Endothelial cell of umbilical vein (primary cell): ENCODE measurements at regions not wholly inside any gene's neighbourhood (a gene's known extent, or its start where the extent isn't known, plus 50 kb on each side); places are given as distances from the start of the nearest gene placed in this dataset.

Experiments used
- BruUV-seq: library from RNA; stranded (reverse); fragments of 400-500 nt; replicated peaks from 2 replicates; lab custom pipeline; 2021; lab: Mats Ljungman, UMichigan
- CTCF ChIA-PET: fragments of 300-600, 350-600 bp; sonication (Branson Sonifier 250); formaldehyde crosslinking; loops from one replicate; lab custom pipeline; 2021; ENCODE audit warnings: antibody characterized with exemption, inconsistent platforms; lab: Charles Lee
- POLR2A ChIA-PET: fragments of 300-600, 350-600 bp; sonication (Branson Sonifier 250); formaldehyde crosslinking; loops from one replicate; lab custom pipeline; 2021; ENCODE audit warnings: antibody characterized with exemption, inconsistent platforms; lab: Charles Lee
- DNase-seq: peaks from one replicate; pipeline ENCODE4 v3.0.0-alpha.2; 2011; ENCODE audit warnings: low read depth, low spot score
- FAIRE-seq: peaks from 2 replicates; lab custom pipeline; 2011; peaks lifted over from hg19 to GRCh38; lab: Jason Lieb, UNC
- H2AFZ ChIP-seq: 2 replicates; pipeline ENCODE4 v1.6.0; 2012; ENCODE audit warnings: low read depth, low read length, control low read depth, inconsistent platforms
- H3K27ac ChIP-seq: 2 replicates; pipeline ENCODE4 v1.5.1; 2011; ENCODE audit warnings: low read depth, mild to moderate bottlenecking, control low read depth, low read length, moderate library complexity; ENCODE audit not compliant: insufficient read depth
- H3K27me3 ChIP-seq, 2 experiments: 2 replicates each; pipeline versions ENCODE4 v1.6.0 to v1.6.1; 2011; ENCODE audit warnings: low read length in 2 of 2, mixed read lengths in 1 of 2; ENCODE audit not compliant: control insufficient read depth in 2 of 2, insufficient read depth in 2 of 2
- H3K36me3 ChIP-seq, 2 experiments: 2 replicates in 1 of 2; 3 replicates in 1 of 2; pipeline ENCODE4 v1.5.1; 2011; ENCODE audit warnings: low read length in 2 of 2, mild to moderate bottlenecking in 1 of 2, moderate library complexity in 1 of 2; ENCODE audit not compliant: control insufficient read depth in 2 of 2, insufficient read depth in 2 of 2; ENCODE audit errors: extremely low read depth in 1 of 2
- H3K4me1 ChIP-seq: 3 replicates; pipeline ENCODE4 v1.5.1; 2011; ENCODE audit warnings: mild to moderate bottlenecking, low read length; ENCODE audit not compliant: control insufficient read depth, insufficient read depth; ENCODE audit errors: extremely low read depth
- H3K4me2 ChIP-seq: 2 replicates; pipeline ENCODE4 v1.6.1; 2011; ENCODE audit warnings: low read length, control low read depth, mixed read lengths; ENCODE audit not compliant: insufficient read depth
- H3K4me3 ChIP-seq, 3 experiments: fragments of 200-600 bp in 1 of 3; sonication (generic), shearing (Covaris generic) in 1 of 3; replicated peaks in 1 of 3; 2 replicates each; pipeline ENCODE4 v1.5.1; 2011 to 2016; ENCODE audit warnings: control low read depth in 3 of 3, low read length in 3 of 3, mild to moderate bottlenecking in 2 of 3, inconsistent platforms in 1 of 3, low read depth in 1 of 3, moderate library complexity in 1 of 3; ENCODE audit not compliant: insufficient read depth in 1 of 3
- H3K79me2 ChIP-seq: 2 replicates; pipeline ENCODE4 v1.6.0; 2012; ENCODE audit warnings: low read length, inconsistent platforms; ENCODE audit not compliant: control insufficient read depth, insufficient read depth
- H3K9ac ChIP-seq: replicated peaks from 2 replicates; pipeline ENCODE3; 2011; ENCODE audit warnings: low read length, control low read depth; ENCODE audit not compliant: insufficient read depth; ENCODE audit errors: extremely low read depth
- H3K9me1 ChIP-seq: replicated peaks from 3 replicates; pipeline ENCODE4 v1.6.0; 2011; ENCODE audit warnings: mild to moderate bottlenecking, low read length; ENCODE audit not compliant: control insufficient read depth, insufficient read depth; ENCODE audit errors: extremely low read depth
- H3K9me3 ChIP-seq: replicated peaks from 2 replicates; pipeline ENCODE4 v1.5.1; 2012; ENCODE audit warnings: low read length, inconsistent platforms; ENCODE audit not compliant: control insufficient read depth, insufficient read depth
- H4K20me1 ChIP-seq: replicated peaks from 2 replicates; pipeline ENCODE3; 2011; ENCODE audit warnings: mild to moderate bottlenecking, low read length; ENCODE audit not compliant: control insufficient read depth, insufficient read depth; ENCODE audit errors: extremely low read depth
- CTCF ChIP-seq, 2 donors: IDR thresholded peaks; 1 replicate in 1 of 2; 2 replicates in 1 of 2; pipeline ENCODE4 v1.5.1; 2011; ENCODE audit warnings: low read length in 2 of 2, mild to moderate bottlenecking in 2 of 2, moderate library complexity in 2 of 2, control low read depth in 1 of 2, inconsistent platforms in 1 of 2, low read depth in 1 of 2; ENCODE audit not compliant: insufficient read depth in 1 of 2; ENCODE audit errors: extremely low read depth in 1 of 2
- EZH2 ChIP-seq: IDR thresholded peaks from 2 replicates; pipeline ENCODE4 v1.6.1; 2012; ENCODE audit warnings: borderline replicate concordance, low read depth, mild to moderate bottlenecking, moderate library complexity, low read length, inconsistent platforms; ENCODE audit not compliant: severe bottlenecking
- FOS ChIP-seq: IDR thresholded peaks from 2 replicates; pipeline ENCODE4 v1.6.1; 2011; ENCODE audit warnings: mild to moderate bottlenecking, low read length, moderate library complexity, borderline replicate concordance; ENCODE audit not compliant: insufficient read depth
- GATA2 ChIP-seq: IDR thresholded peaks from 2 replicates; pipeline ENCODE4 v1.7.0; 2011; ENCODE audit warnings: low read depth, mild to moderate bottlenecking, moderate library complexity, mixed read lengths, low read length; ENCODE audit not compliant: insufficient read length, insufficient read depth
- JUN ChIP-seq: IDR thresholded peaks from 2 replicates; pipeline ENCODE4 v1.6.1; 2011; ENCODE audit warnings: borderline replicate concordance, low read depth; ENCODE audit not compliant: insufficient read length, insufficient read depth
- MAX ChIP-seq: IDR thresholded peaks from 2 replicates; pipeline ENCODE4 v1.6.1; 2011; ENCODE audit not compliant: insufficient read depth, insufficient read length
- MYC ChIP-seq: IDR thresholded peaks from one replicate; pipeline ENCODE4 v1.6.1; 2011; ENCODE audit warnings: mild to moderate bottlenecking, low read depth, low read length
- POLR2A ChIP-seq: IDR thresholded peaks from 2 replicates; pipeline ENCODE4 v1.6.1; 2012; ENCODE audit warnings: low read depth, mild to moderate bottlenecking, control low read depth, low read length
- POLR2AphosphoS5 ChIP-seq: IDR thresholded peaks from 2 replicates; pipeline ENCODE4 v1.6.1; 2012; ENCODE audit warnings: low read depth, mild to moderate bottlenecking, control low read depth, low read length, moderate library complexity; ENCODE audit not compliant: insufficient read depth
- dilution Hi-C: fragments of 300-500 bp; cut with MboI; formaldehyde crosslinking; loops from one replicate; pipeline ENCODE4 v1.15.0; 2019; ENCODE audit warnings: low sequenced_read_pairs; ENCODE audit not compliant: extremely low pct_ligation_motif_present
- intact Hi-C: fragments of 100-400 bp; cut with micrococcal nuclease; formaldehyde crosslinking; loops from one replicate; pipeline ENCODE4 v1.10.0; 2022

GRCh38 chr13:50390503-50391248 is 375.4 kb downstream of the KCNRG start:
- intact Hi-C loops, result no loop called here
- no peaks in the 10 kb centered on the region for H3K36me3 ChIP-seq
- H3K9ac ChIP-seq, result no peak overlapping the region
- TF ChIP-seq GATA2 (no peak), MAX (no peak), EZH2 (no peak), POLR2A (no peak), POLR2AphosphoS5 (no peak), FOS (no peak), CTCF (IDR thresholded peaks at IDR 0.05; ENCODE audit: extremely low read depth in 1 of 2, insufficient read depth in 1 of 2, low read depth in 1 of 2, low read length in 2 of 2) (no peak), MYC (no peak), JUN (no peak)
- no peak for FAIRE-seq
- no peaks in the 10 kb centered on the region for H3K9me1 ChIP-seq
- BruUV-seq, result no TSS peak
- no peaks in the 10 kb centered on the region for H3K79me2 ChIP-seq
- POLR2A ChIA-PET, result no interaction called here
- no peaks in the 10 kb centered on the region for H4K20me1 ChIP-seq
- no peaks in the 10 kb centered on the region for H3K9me3 ChIP-seq
- no peaks in the 10 kb centered on the region for H3K27me3 ChIP-seq
- DNase-seq, result peak; percentile 29
- no peak overlapping the region for H3K4me3 ChIP-seq
- no peak overlapping the region for H2AFZ ChIP-seq
- H3K4me1 ChIP-seq, result peaks cover 38% of the 10 kb centered on the region
- no peak overlapping the region for H3K4me2 ChIP-seq
- CTCF ChIA-PET, result no interaction called here
- dilution Hi-C loops, result no loop called here
- no peak overlapping the region for H3K27ac ChIP-seq
